ENCODE measurements at regions not wholly inside any gene's neighbourhood (a gene's known extent, or its start where the extent isn't known, plus 50 kb on each side); places are given as distances from the start of the nearest gene placed in this dataset.
"Not testable (repeated sequence)": the region's sequence is repeated elsewhere in the genome, so short reads cannot be mapped to it uniquely, and the experiment has no call there.

- DNase-seq (ENCODE audit: low spot score), result no peak
- no peak overlapping the region for H3K27ac ChIP-seq
- CTCF ChIA-PET, result no interaction called here
- POLR2A ChIA-PET (ENCODE audit: low non-redundant PET), result no interaction called here
- TF ChIP-seq CTCF (conservative IDR thresholded peaks at IDR 0.05; ENCODE audit: low read depth), result no peak
Measured at GRCh38 chr2:47720036-47720435, 62.9 kb upstream of the MSH6 start.

- no peak overlapping the region for H3K27ac ChIP-seq
- CTCF ChIA-PET, result interaction anchor here (0.7 kb wide), 1 partner anchor 565 kb away, joined by 3 read pairs; no protein-coding TSS in a partner anchor
- no peak for TF ChIP-seq CTCF (conservative IDR thresholded peaks at IDR 0.05; ENCODE audit: low read depth)
- POLR2A ChIA-PET (ENCODE audit: low non-redundant PET), result no interaction called here
- DNase-seq (ENCODE audit: low spot score), result no peak
Measured at GRCh38 chr2:47719099-47719498, 63.8 kb upstream of the MSH6 start.

GRCh38 chr2:47716307-47716706 lies 66.6 kb upstream of the MSH6 start:
- POLR2A ChIA-PET (ENCODE audit: low non-redundant PET); DNase-seq (ENCODE audit: low spot score); CTCF ChIA-PET; H3K27ac ChIP-seq: not testable (repeated sequence)

GRCh38 chr2:47715552-47715951 lies 67.4 kb upstream of the MSH6 start:
- no peak for DNase-seq (ENCODE audit: low spot score)
- no peak for TF ChIP-seq CTCF (conservative IDR thresholded peaks at IDR 0.05; ENCODE audit: low read depth)
- CTCF ChIA-PET, result no interaction called here
- POLR2A ChIA-PET (ENCODE audit: low non-redundant PET), result no interaction called here
- H3K27ac ChIP-seq, result no peak overlapping the region

- no peak for TF ChIP-seq CTCF (conservative IDR thresholded peaks at IDR 0.05; ENCODE audit: low read depth)
- CTCF ChIA-PET, result interaction anchor here (0.8 kb wide), 1 partner anchor 59 kb away, joined by 5 read pairs; no protein-coding TSS in a partner anchor
- POLR2A ChIA-PET (ENCODE audit: low non-redundant PET), result no interaction called here
- no peak overlapping the region for H3K27ac ChIP-seq
- DNase-seq (ENCODE audit: low spot score), result no peak
Measured at GRCh38 chr2:47708801-47709499, 74.0 kb upstream of the MSH6 start.

- no peak for DNase-seq (ENCODE audit: low spot score)
- CTCF ChIA-PET, result no interaction called here
Measured at GRCh38 chr2:47704287-47704686, 78.7 kb upstream of the MSH6 start.

More at GRCh38 chr2:47704287-47704686, 78.7 kb upstream of the MSH6 start:
- no peak overlapping the region for H3K27ac ChIP-seq
- POLR2A ChIA-PET (ENCODE audit: low non-redundant PET), result no interaction called here
- TF ChIP-seq CTCF (conservative IDR thresholded peaks at IDR 0.05; ENCODE audit: low read depth), result no peak

All from RWPE1 (cell line).